Activated CD8-positive, alpha-beta memory T cell treated with anti-CD3 and anti-CD28 coated beads for 36 hours (primary cell): ENCODE measurements at regions not wholly inside any gene's neighbourhood (a gene's known extent, or its start where the extent isn't known, plus 50 kb on each side); places are given as distances from the start of the nearest gene placed in this dataset.
"Not testable (repeated sequence)": the region's sequence is repeated elsewhere in the genome, so short reads cannot be mapped to it uniquely, and the experiment has no call there.

Experiments
- CTCF ChIA-PET: fragments of 350-600 bp; sonication (Branson Sonifier 250); formaldehyde crosslinking; loops from one replicate; lab custom pipeline; 2021; ENCODE audit warnings: antibody characterized with exemption; lab: Charles Lee
- POLR2A ChIA-PET: fragments of 350-600 bp; sonication (Branson Sonifier 250); formaldehyde crosslinking; loops from one replicate; lab custom pipeline; 2021; ENCODE audit warnings: antibody characterized with exemption; lab: Charles Lee

- ChIA-PET POLR2A (no interaction called here), CTCF (no interaction called here)
Observed at GRCh38 chr3:118761291-118761606, 273.4 kb downstream of the IGSF11 start.

GRCh38 chr3:118765636-118766305 lies 268.9 kb downstream of the IGSF11 start:
- POLR2A ChIA-PET = no interaction called here

GRCh38 chr3:118766306-118766669 lies 268.4 kb downstream of the IGSF11 start:
- POLR2A ChIA-PET = no interaction called here
- CTCF ChIA-PET = no interaction called here

More at GRCh38 chr3:118765636-118766305, 268.9 kb downstream of the IGSF11 start:
- CTCF ChIA-PET = no interaction called here

- ChIA-PET POLR2A (no interaction called here), CTCF (no interaction called here)
Observed at GRCh38 chr3:118772036-118772435, 262.6 kb downstream of the IGSF11 start.

GRCh38 chr3:118772547-118773011 lies 262.1 kb downstream of the IGSF11 start:
- ChIA-PET CTCF (no interaction called here), POLR2A (no interaction called here)

- ChIA-PET POLR2A (no interaction called here), CTCF (no interaction called here)
Observed at GRCh38 chr3:118775021-118775420, 259.6 kb downstream of the IGSF11 start.

GRCh38 chr3:118778201-118778600 lies 256.4 kb downstream of the IGSF11 start:
- POLR2A ChIA-PET = no interaction called here
- CTCF ChIA-PET = no interaction called here

- POLR2A ChIA-PET = no interaction called here
- CTCF ChIA-PET = no interaction called here
Observed at GRCh38 chr3:118781232-118781631, 253.4 kb downstream of the IGSF11 start.

- CTCF ChIA-PET = no interaction called here
- POLR2A ChIA-PET = interaction anchor here (0.6 kb wide), 1 partner anchor 24 kb away, joined by 3 read pairs; no protein-coding TSS in a partner anchor
Observed at GRCh38 chr3:118781839-118782238, 252.8 kb downstream of the IGSF11 start.

- POLR2A ChIA-PET = no interaction called here
- CTCF ChIA-PET = no interaction called here
Observed at GRCh38 chr3:118782755-118783202, 251.9 kb downstream of the IGSF11 start.

- POLR2A ChIA-PET = no interaction called here
- CTCF ChIA-PET = no interaction called here
Observed at GRCh38 chr3:118785415-118785814, 249.2 kb downstream of the IGSF11 start.

- ChIA-PET POLR2A (no interaction called here), CTCF (no interaction called here)
Observed at GRCh38 chr3:118791246-118791645, 243.4 kb downstream of the IGSF11 start.

GRCh38 chr3:118792191-118792590 lies 242.5 kb downstream of the IGSF11 start:
- ChIA-PET CTCF (no interaction called here), POLR2A (no interaction called here)

- ChIA-PET POLR2A (no interaction called here), CTCF (no interaction called here)
Observed at GRCh38 chr3:118793176-118793575, 241.5 kb downstream of the IGSF11 start.

- CTCF ChIA-PET = no interaction called here
- POLR2A ChIA-PET = no interaction called here
Observed at GRCh38 chr3:118799303-118799702, 235.3 kb downstream of the IGSF11 start.

GRCh38 chr3:118801899-118802298 lies 232.7 kb downstream of the IGSF11 start:
- CTCF ChIA-PET = no interaction called here
- POLR2A ChIA-PET = no interaction called here

GRCh38 chr3:118802325-118803095 lies 232.1 kb downstream of the IGSF11 start:
- CTCF ChIA-PET = no interaction called here
- POLR2A ChIA-PET = no interaction called here

- CTCF ChIA-PET = no interaction called here
- POLR2A ChIA-PET = no interaction called here
Observed at GRCh38 chr3:118803096-118803476, 231.6 kb downstream of the IGSF11 start.

GRCh38 chr3:118805007-118805406 lies 229.6 kb downstream of the IGSF11 start:
- ChIA-PET CTCF (interaction anchor here (0.5 kb wide), 1 partner anchor 79 kb away, joined by 3 read pairs; no protein-coding TSS in a partner anchor), POLR2A (no interaction called here)

GRCh38 chr3:118806423-118806822 lies 228.2 kb downstream of the IGSF11 start:
- ChIA-PET CTCF (no interaction called here), POLR2A (no interaction called here)

- POLR2A ChIA-PET, CTCF ChIA-PET: not testable (repeated sequence)
Observed at GRCh38 chr3:118807349-118807748, 227.3 kb downstream of the IGSF11 start.
